Lower lobe of right lung (tissue), 2 donors: ENCODE measurements at regions not wholly inside any gene's neighbourhood (a gene's known extent, or its start where the extent isn't known, plus 50 kb on each side); places are given as distances from the start of the nearest gene placed in this dataset.
A peak's percentile ranks its signal among the peaks of the same experiment; 100 is the strongest.

ENCODE experiments used
- ATAC-seq, 2 donors: fragments of 200-7000 bp; cut with Tn5 transposase; one replicate each; pipeline ENCODE4 v1.9.1; 2020 to 2022; ENCODE audit warnings: mild to moderate bottlenecking in 2 of 2, moderate library complexity in 2 of 2
- DNase-seq: peaks from one replicate; pipeline ENCODE4 v3.0.0-alpha.2; 2020
- H3K27ac ChIP-seq: fragments of 200-600 bp; one replicate; pipeline ENCODE4 v1.8.0; 2022
- H3K27me3 ChIP-seq: fragments of 200-600 bp; one replicate; pipeline ENCODE4 v1.8.0; 2022; ENCODE audit warnings: low read depth
- H3K36me3 ChIP-seq: fragments of 200-600 bp; one replicate; pipeline ENCODE4 v1.8.0; 2022; ENCODE audit warnings: mild to moderate bottlenecking
- H3K4me1 ChIP-seq: fragments of 200-600 bp; one replicate; pipeline ENCODE4 v1.8.0; 2022
- H3K4me3 ChIP-seq: fragments of 200-600 bp; one replicate; pipeline ENCODE4 v1.8.0; 2022; ENCODE audit warnings: mild to moderate bottlenecking
- H3K9me3 ChIP-seq: fragments of 200-600 bp; one replicate; pipeline ENCODE4 v1.8.0; 2022
- CTCF ChIP-seq: fragments of 200-600 bp; IDR thresholded peaks from one replicate; pipeline ENCODE4 v1.8.0; 2022; ENCODE audit warnings: antibody characterized with exemption, mild to moderate bottlenecking
- intact Hi-C: fragments of 100-400 bp; cut with DNase I; formaldehyde crosslinking; loops from one replicate; pipeline ENCODE4 v1.11.0; 2022
- donor health status: DM: no; HTN: yes; CAD: no; lungs with severe emphysema.

- no peaks in the 10 kb centered on the region for H3K9me3 ChIP-seq
- no peaks in the 10 kb centered on the region for H3K27me3 ChIP-seq
- no peak for DNase-seq
- peaks cover 12% of the 10 kb centered on the region for H3K4me1 ChIP-seq
- no peak for TF ChIP-seq CTCF
- intact Hi-C loops = no loop called here
- no peaks in the 10 kb centered on the region for H3K36me3 ChIP-seq
- no peak overlapping the region for H3K4me3 ChIP-seq
- no peak for ATAC-seq
- no peak overlapping the region for H3K27ac ChIP-seq
Measured at GRCh38 chr10:78910476-78910875, 158.3 kb upstream of the ZMIZ1 start.

GRCh38 chr10:78910886-78911285 lies 157.9 kb upstream of the ZMIZ1 start:
- no peak for TF ChIP-seq CTCF
- ATAC-seq (no peak), DNase-seq (no peak)
- Histone ChIP-seq H3K27me3 (no peaks in the 10 kb centered on the region), H3K4me3 (no peak overlapping the region), H3K9me3 (no peaks in the 10 kb centered on the region), H3K36me3 (no peaks in the 10 kb centered on the region), H3K27ac (no peak overlapping the region), H3K4me1 (peaks cover 12% of the 10 kb centered on the region)
- intact Hi-C loops = no loop called here

GRCh38 chr10:78911533-78912340 lies 157.0 kb upstream of the ZMIZ1 start:
- Histone ChIP-seq H3K4me3 (no peak overlapping the region), H3K9me3 (no peaks in the 10 kb centered on the region), H3K27ac (no peak overlapping the region), H3K36me3 (no peaks in the 10 kb centered on the region), H3K4me1 (peaks cover 12% of the 10 kb centered on the region), H3K27me3 (no peaks in the 10 kb centered on the region)
- ATAC-seq = peak; percentile 69 to 76
- peak; percentile 68 for DNase-seq
- intact Hi-C loops = no loop called here
- TF ChIP-seq CTCF = no peak

- no peaks in the 10 kb centered on the region for H3K9me3 ChIP-seq
- DNase-seq (no peak), ATAC-seq (no peak)
- no peaks in the 10 kb centered on the region for H3K36me3 ChIP-seq
- no peak overlapping the region for H3K27ac ChIP-seq
- H3K4me3 ChIP-seq = no peak overlapping the region
- TF ChIP-seq CTCF = no peak
- intact Hi-C loops = no loop called here
- no peaks in the 10 kb centered on the region for H3K27me3 ChIP-seq
- peaks cover 12% of the 10 kb centered on the region for H3K4me1 ChIP-seq
Measured at GRCh38 chr10:78912361-78913218, 156.2 kb upstream of the ZMIZ1 start.

GRCh38 chr10:78913219-78914059 lies 155.3 kb upstream of the ZMIZ1 start:
- Histone ChIP-seq H3K27me3 (no peaks in the 10 kb centered on the region), H3K27ac (no peak overlapping the region), H3K36me3 (no peaks in the 10 kb centered on the region), H3K4me1 (peaks cover 12% of the 10 kb centered on the region), H3K9me3 (no peaks in the 10 kb centered on the region), H3K4me3 (no peak overlapping the region)
- intact Hi-C loops = no loop called here
- ATAC-seq (no peak), DNase-seq (no peak)
- no peak for TF ChIP-seq CTCF
